Endothelial cell of umbilical vein (primary cell): ENCODE measurements at regions not wholly inside any gene's neighbourhood (a gene's known extent, or its start where the extent isn't known, plus 50 kb on each side); places are given as distances from the start of the nearest gene placed in this dataset.

Source experiments
- BruUV-seq: library from RNA; stranded (reverse); fragments of 400-500 nt; replicated peaks from 2 replicates; lab custom pipeline; 2021; lab: Mats Ljungman, UMichigan
- CTCF ChIA-PET: fragments of 300-600, 350-600 bp; sonication (Branson Sonifier 250); formaldehyde crosslinking; loops from one replicate; lab custom pipeline; 2021; ENCODE audit warnings: antibody characterized with exemption, inconsistent platforms; lab: Charles Lee
- POLR2A ChIA-PET: fragments of 300-600, 350-600 bp; sonication (Branson Sonifier 250); formaldehyde crosslinking; loops from one replicate; lab custom pipeline; 2021; ENCODE audit warnings: antibody characterized with exemption, inconsistent platforms; lab: Charles Lee
- DNase-seq: peaks from one replicate; pipeline ENCODE4 v3.0.0-alpha.2; 2011; ENCODE audit warnings: low read depth, low spot score
- FAIRE-seq: peaks from 2 replicates; lab custom pipeline; 2011; peaks lifted over from hg19 to GRCh38; lab: Jason Lieb, UNC
- H2AFZ ChIP-seq: 2 replicates; pipeline ENCODE4 v1.6.0; 2012; ENCODE audit warnings: low read depth, low read length, control low read depth, inconsistent platforms
- H3K27ac ChIP-seq: 2 replicates; pipeline ENCODE4 v1.5.1; 2011; ENCODE audit warnings: low read depth, mild to moderate bottlenecking, control low read depth, low read length, moderate library complexity; ENCODE audit not compliant: insufficient read depth
- H3K27me3 ChIP-seq, 2 experiments: 2 replicates each; pipeline versions ENCODE4 v1.6.0 to v1.6.1; 2011; ENCODE audit warnings: low read length in 2 of 2, mixed read lengths in 1 of 2; ENCODE audit not compliant: control insufficient read depth in 2 of 2, insufficient read depth in 2 of 2
- H3K36me3 ChIP-seq, 2 experiments: 2 replicates in 1 of 2; 3 replicates in 1 of 2; pipeline ENCODE4 v1.5.1; 2011; ENCODE audit warnings: low read length in 2 of 2, mild to moderate bottlenecking in 1 of 2, moderate library complexity in 1 of 2; ENCODE audit not compliant: control insufficient read depth in 2 of 2, insufficient read depth in 2 of 2; ENCODE audit errors: extremely low read depth in 1 of 2
- H3K4me1 ChIP-seq: 3 replicates; pipeline ENCODE4 v1.5.1; 2011; ENCODE audit warnings: mild to moderate bottlenecking, low read length; ENCODE audit not compliant: control insufficient read depth, insufficient read depth; ENCODE audit errors: extremely low read depth
- H3K4me2 ChIP-seq: 2 replicates; pipeline ENCODE4 v1.6.1; 2011; ENCODE audit warnings: low read length, control low read depth, mixed read lengths; ENCODE audit not compliant: insufficient read depth
- H3K4me3 ChIP-seq, 3 experiments: fragments of 200-600 bp in 1 of 3; sonication (generic), shearing (Covaris generic) in 1 of 3; replicated peaks in 1 of 3; 2 replicates each; pipeline ENCODE4 v1.5.1; 2011 to 2016; ENCODE audit warnings: control low read depth in 3 of 3, low read length in 3 of 3, mild to moderate bottlenecking in 2 of 3, inconsistent platforms in 1 of 3, low read depth in 1 of 3, moderate library complexity in 1 of 3; ENCODE audit not compliant: insufficient read depth in 1 of 3
- H3K79me2 ChIP-seq: 2 replicates; pipeline ENCODE4 v1.6.0; 2012; ENCODE audit warnings: low read length, inconsistent platforms; ENCODE audit not compliant: control insufficient read depth, insufficient read depth
- H3K9ac ChIP-seq: replicated peaks from 2 replicates; pipeline ENCODE3; 2011; ENCODE audit warnings: low read length, control low read depth; ENCODE audit not compliant: insufficient read depth; ENCODE audit errors: extremely low read depth
- H3K9me1 ChIP-seq: replicated peaks from 3 replicates; pipeline ENCODE4 v1.6.0; 2011; ENCODE audit warnings: mild to moderate bottlenecking, low read length; ENCODE audit not compliant: control insufficient read depth, insufficient read depth; ENCODE audit errors: extremely low read depth
- H3K9me3 ChIP-seq: replicated peaks from 2 replicates; pipeline ENCODE4 v1.5.1; 2012; ENCODE audit warnings: low read length, inconsistent platforms; ENCODE audit not compliant: control insufficient read depth, insufficient read depth
- H4K20me1 ChIP-seq: replicated peaks from 2 replicates; pipeline ENCODE3; 2011; ENCODE audit warnings: mild to moderate bottlenecking, low read length; ENCODE audit not compliant: control insufficient read depth, insufficient read depth; ENCODE audit errors: extremely low read depth
- CTCF ChIP-seq, 2 donors: IDR thresholded peaks; 1 replicate in 1 of 2; 2 replicates in 1 of 2; pipeline ENCODE4 v1.5.1; 2011; ENCODE audit warnings: low read length in 2 of 2, mild to moderate bottlenecking in 2 of 2, moderate library complexity in 2 of 2, control low read depth in 1 of 2, inconsistent platforms in 1 of 2, low read depth in 1 of 2; ENCODE audit not compliant: insufficient read depth in 1 of 2; ENCODE audit errors: extremely low read depth in 1 of 2
- EZH2 ChIP-seq: IDR thresholded peaks from 2 replicates; pipeline ENCODE4 v1.6.1; 2012; ENCODE audit warnings: borderline replicate concordance, low read depth, mild to moderate bottlenecking, moderate library complexity, low read length, inconsistent platforms; ENCODE audit not compliant: severe bottlenecking
- FOS ChIP-seq: IDR thresholded peaks from 2 replicates; pipeline ENCODE4 v1.6.1; 2011; ENCODE audit warnings: mild to moderate bottlenecking, low read length, moderate library complexity, borderline replicate concordance; ENCODE audit not compliant: insufficient read depth
- GATA2 ChIP-seq: IDR thresholded peaks from 2 replicates; pipeline ENCODE4 v1.7.0; 2011; ENCODE audit warnings: low read depth, mild to moderate bottlenecking, moderate library complexity, mixed read lengths, low read length; ENCODE audit not compliant: insufficient read length, insufficient read depth
- JUN ChIP-seq: IDR thresholded peaks from 2 replicates; pipeline ENCODE4 v1.6.1; 2011; ENCODE audit warnings: borderline replicate concordance, low read depth; ENCODE audit not compliant: insufficient read length, insufficient read depth
- MAX ChIP-seq: IDR thresholded peaks from 2 replicates; pipeline ENCODE4 v1.6.1; 2011; ENCODE audit not compliant: insufficient read depth, insufficient read length
- MYC ChIP-seq: IDR thresholded peaks from one replicate; pipeline ENCODE4 v1.6.1; 2011; ENCODE audit warnings: mild to moderate bottlenecking, low read depth, low read length
- POLR2A ChIP-seq: IDR thresholded peaks from 2 replicates; pipeline ENCODE4 v1.6.1; 2012; ENCODE audit warnings: low read depth, mild to moderate bottlenecking, control low read depth, low read length
- POLR2AphosphoS5 ChIP-seq: IDR thresholded peaks from 2 replicates; pipeline ENCODE4 v1.6.1; 2012; ENCODE audit warnings: low read depth, mild to moderate bottlenecking, control low read depth, low read length, moderate library complexity; ENCODE audit not compliant: insufficient read depth
- dilution Hi-C: fragments of 300-500 bp; cut with MboI; formaldehyde crosslinking; loops from one replicate; pipeline ENCODE4 v1.15.0; 2019; ENCODE audit warnings: low sequenced_read_pairs; ENCODE audit not compliant: extremely low pct_ligation_motif_present
- intact Hi-C: fragments of 100-400 bp; cut with micrococcal nuclease; formaldehyde crosslinking; loops from one replicate; pipeline ENCODE4 v1.10.0; 2022

GRCh38 chr19:33953023-33953422 is 156.4 kb downstream of the KCTD15 start:
- Histone ChIP-seq H3K36me3 (no peaks in the 10 kb centered on the region), H3K9me1 (no peaks in the 10 kb centered on the region), H4K20me1 (no peaks in the 10 kb centered on the region), H3K9me3 (no peaks in the 10 kb centered on the region), H3K79me2 (no peaks in the 10 kb centered on the region), H3K4me1 (no peaks in the 10 kb centered on the region), H2AFZ (no peak overlapping the region), H3K27me3 (no peaks in the 10 kb centered on the region), H3K9ac (no peak overlapping the region), H3K27ac (no peak overlapping the region), H3K4me3 (no peak overlapping the region), H3K4me2 (no peak overlapping the region)
- intact Hi-C loops (no loop called here), dilution Hi-C loops (no loop called here)
- CTCF ChIA-PET: interaction anchor here (2.4 kb wide), 1 partner anchor 175 kb away, joined by 10 read pairs; no protein-coding TSS in a partner anchor
- BruUV-seq: no TSS peak
- POLR2A ChIA-PET: no interaction called here
- TF ChIP-seq JUN: no peak
- no peak for TF ChIP-seq POLR2AphosphoS5
- no peak for TF ChIP-seq GATA2
- TF ChIP-seq POLR2A: no peak
- TF ChIP-seq MAX: no peak
- no peak for TF ChIP-seq EZH2
- no peak for TF ChIP-seq MYC
- TF ChIP-seq FOS: no peak
- no peak for TF ChIP-seq CTCF (IDR thresholded peaks at IDR 0.05; ENCODE audit: extremely low read depth in 1 of 2, insufficient read depth in 1 of 2, low read depth in 1 of 2, low read length in 2 of 2)
- DNase-seq: no peak
- FAIRE-seq: no peak
